22Rv1 (cell line): ENCODE measurements at regions not wholly inside any gene's neighbourhood (a gene's known extent, or its start where the extent isn't known, plus 50 kb on each side); places are given as distances from the start of the nearest gene placed in this dataset.

Source experiments
- ZFX ChIP-seq: fragments of 450-650 bp; IDR thresholded peaks from 2 replicates; pipeline ENCODE4 v1.6.1; 2017; ENCODE audit warnings: antibody characterized with exemption, borderline replicate concordance
- TF ChIP-seq, protein P1 (sequence below): fragments of 450-650 bp; IDR thresholded peaks from 2 replicates; pipeline ENCODE4 v1.5.1; 2017; ENCODE audit warnings: mild to moderate bottlenecking

DNA sequence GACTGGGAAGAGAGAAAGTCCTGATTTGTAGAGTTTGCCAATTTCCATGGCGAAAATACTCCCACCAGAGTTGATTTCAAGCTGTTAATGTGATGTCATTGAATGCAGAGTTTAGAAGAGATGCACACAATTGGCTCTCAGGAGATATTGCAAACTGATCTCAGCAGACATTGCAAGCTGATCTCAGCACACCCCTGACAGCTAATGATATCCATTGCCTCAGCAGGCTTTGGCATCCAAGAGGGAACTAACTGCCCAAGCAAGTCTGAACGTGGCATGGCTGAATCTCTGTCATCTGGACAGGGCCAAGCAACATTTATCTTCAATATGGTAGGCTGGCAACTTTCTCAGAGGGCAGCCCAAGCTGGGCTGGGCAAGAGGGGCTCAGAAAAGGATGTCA is 78.4 kb upstream of the CYP1B1 start:
- TF ChIP-seq, protein P1, sequence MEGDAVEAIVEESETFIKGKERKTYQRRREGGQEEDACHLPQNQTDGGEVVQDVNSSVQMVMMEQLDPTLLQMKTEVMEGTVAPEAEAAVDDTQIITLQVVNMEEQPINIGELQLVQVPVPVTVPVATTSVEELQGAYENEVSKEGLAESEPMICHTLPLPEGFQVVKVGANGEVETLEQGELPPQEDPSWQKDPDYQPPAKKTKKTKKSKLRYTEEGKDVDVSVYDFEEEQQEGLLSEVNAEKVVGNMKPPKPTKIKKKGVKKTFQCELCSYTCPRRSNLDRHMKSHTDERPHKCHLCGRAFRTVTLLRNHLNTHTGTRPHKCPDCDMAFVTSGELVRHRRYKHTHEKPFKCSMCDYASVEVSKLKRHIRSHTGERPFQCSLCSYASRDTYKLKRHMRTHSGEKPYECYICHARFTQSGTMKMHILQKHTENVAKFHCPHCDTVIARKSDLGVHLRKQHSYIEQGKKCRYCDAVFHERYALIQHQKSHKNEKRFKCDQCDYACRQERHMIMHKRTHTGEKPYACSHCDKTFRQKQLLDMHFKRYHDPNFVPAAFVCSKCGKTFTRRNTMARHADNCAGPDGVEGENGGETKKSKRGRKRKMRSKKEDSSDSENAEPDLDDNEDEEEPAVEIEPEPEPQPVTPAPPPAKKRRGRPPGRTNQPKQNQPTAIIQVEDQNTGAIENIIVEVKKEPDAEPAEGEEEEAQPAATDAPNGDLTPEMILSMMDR, result no peak
- TF ChIP-seq ZFX, result no peak
